ENCODE measurements at regions not wholly inside any gene's neighbourhood (a gene's known extent, or its start where the extent isn't known, plus 50 kb on each side); places are given as distances from the start of the nearest gene placed in this dataset.

DNA sequence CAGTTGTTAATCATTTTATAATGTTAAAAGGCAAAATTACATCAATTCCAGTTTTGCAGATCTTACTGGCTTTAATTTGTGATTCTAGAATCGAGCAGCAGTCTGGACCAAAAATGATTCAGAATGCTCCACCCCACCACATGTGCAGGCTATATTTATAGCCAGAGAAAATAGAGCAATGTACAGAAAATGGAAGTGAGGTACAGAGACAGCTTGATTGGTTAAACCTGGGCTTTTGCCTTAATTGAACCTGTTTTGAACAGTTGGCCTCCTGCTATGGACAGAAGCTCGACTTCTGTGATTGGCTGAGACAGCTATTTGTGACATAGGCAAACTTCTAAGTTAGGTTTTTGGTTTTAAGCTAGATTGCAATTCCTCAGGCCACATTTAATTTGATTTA is 607.4 kb upstream of the MIR17HG start:
- Histone ChIP-seq H3K27ac (no peak overlapping the region), H3K36me3 (no peaks in the 10 kb centered on the region), H3K9me3 (peaks cover 0 to 29% (median 9%) of the 10 kb centered on the region in 11 donors), H3K27me3 (no peaks in the 10 kb centered on the region), H3K4me3 (no peak overlapping the region), H3K4me1 (no peaks in the 10 kb centered on the region)
- WGBS, 2 donors: 64 to 73% methylated on average over 2 of the region's 2 CpGs
- DNase-seq (no peak), ATAC-seq (no peak)
- intact Hi-C loops (cut with DNase I): no loop called here
- no peak for TF ChIP-seq CTCF (IDR thresholded peaks at IDR 0.05)

GRCh38 chr13:90742381-90742780 is 605.1 kb upstream of the MIR17HG start:
- TF ChIP-seq CTCF (IDR thresholded peaks at IDR 0.05): no peak
- no peak for ATAC-seq
- Histone ChIP-seq H3K27ac (no peak overlapping the region), H3K27me3 (no peaks in the 10 kb centered on the region), H3K4me1 (no peaks in the 10 kb centered on the region), H3K9me3 (peaks cover 0 to 8% (median 0%) of the 10 kb centered on the region in 11 donors), H3K36me3 (no peaks in the 10 kb centered on the region), H3K4me3 (no peak overlapping the region)
- no peak for DNase-seq
- intact Hi-C loops (cut with DNase I): no loop called here

DNA sequence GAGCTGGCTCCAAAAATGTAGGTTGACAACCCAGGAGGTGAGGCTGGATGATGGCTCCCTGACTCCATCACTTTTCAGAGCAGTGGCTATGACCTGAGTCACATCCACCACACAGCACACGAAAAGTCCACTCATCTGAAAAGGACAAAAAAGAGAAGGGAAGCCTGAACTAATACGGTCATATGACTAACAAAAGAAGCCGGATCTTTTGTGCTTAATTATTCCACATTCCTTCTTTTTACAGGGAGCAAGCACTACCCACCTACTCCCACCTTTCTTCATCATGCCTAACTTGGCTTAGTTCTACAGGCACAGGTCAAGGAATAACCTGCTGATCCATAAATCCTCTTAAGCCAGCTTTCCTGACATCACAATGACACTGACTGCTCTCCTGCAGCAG is 601.3 kb upstream of the MIR17HG start:
- H3K27ac ChIP-seq: no peak overlapping the region
- WGBS, 2 donors: 79 to 84% methylated on average over 3 of the region's 3 CpGs
- ATAC-seq: no peak
- no peaks in the 10 kb centered on the region for H3K36me3 ChIP-seq
- no peaks in the 10 kb centered on the region for H3K4me1 ChIP-seq
- TF ChIP-seq CTCF (IDR thresholded peaks at IDR 0.05): no peak
- H3K4me3 ChIP-seq: no peak overlapping the region
- intact Hi-C loops (cut with DNase I): no loop called here
- no peak for DNase-seq
- no peaks in the 10 kb centered on the region for H3K27me3 ChIP-seq
- no peaks in the 10 kb centered on the region for H3K9me3 ChIP-seq

DNA sequence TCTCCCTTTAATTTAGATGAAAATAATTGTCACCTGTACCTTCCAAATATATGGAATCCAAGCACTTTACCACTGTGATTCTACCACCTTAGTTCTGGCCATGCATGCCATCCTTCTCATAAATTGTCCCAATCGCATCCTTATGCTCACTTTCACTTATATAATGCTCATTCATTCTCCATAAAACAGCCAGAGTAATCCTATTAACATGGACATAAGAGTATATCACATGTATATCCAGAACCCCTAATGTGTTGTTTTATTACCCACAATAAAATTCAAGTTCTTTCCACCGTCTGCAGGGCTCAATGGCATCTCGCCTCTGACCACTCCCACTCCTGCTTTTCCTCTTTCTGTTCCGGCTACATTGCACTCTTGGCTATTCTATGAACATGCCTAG is 597.5 kb upstream of the MIR17HG start:
- H3K27me3 ChIP-seq: no peaks in the 10 kb centered on the region
- TF ChIP-seq CTCF (IDR thresholded peaks at IDR 0.05): no peak
- WGBS, 2 donors: 81 to 85% methylated on average over 4 of the region's 4 CpGs
- intact Hi-C loops (cut with DNase I): no loop called here
- DNase-seq (no peak), ATAC-seq (no peak)
- no peaks in the 10 kb centered on the region for H3K9me3 ChIP-seq
- no peaks in the 10 kb centered on the region for H3K36me3 ChIP-seq
- no peaks in the 10 kb centered on the region for H3K4me1 ChIP-seq
- H3K4me3 ChIP-seq: no peak overlapping the region
- no peak overlapping the region for H3K27ac ChIP-seq

DNA sequence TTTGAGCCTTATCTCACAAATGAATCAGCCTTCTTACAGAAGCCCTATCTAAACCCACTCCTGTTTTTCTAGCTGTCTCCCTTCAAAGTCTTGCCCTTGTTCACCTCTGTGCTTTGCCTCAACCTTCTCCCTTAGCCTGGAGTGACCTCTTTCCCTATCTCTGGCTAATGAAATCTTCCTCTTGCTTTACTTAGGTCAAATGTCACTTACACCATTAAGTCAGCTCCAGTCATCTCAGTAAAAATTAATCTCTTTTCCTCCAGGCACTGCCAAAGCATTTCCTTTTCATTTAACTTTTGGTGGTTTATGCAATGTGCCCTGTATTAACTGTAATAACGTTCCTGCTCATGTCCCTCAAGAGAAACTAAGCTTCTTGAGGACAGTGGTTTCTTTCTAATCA is 596.5 kb upstream of the MIR17HG start:
- Histone ChIP-seq H3K27me3 (no peaks in the 10 kb centered on the region), H3K4me3 (no peak overlapping the region), H3K4me1 (no peaks in the 10 kb centered on the region), H3K27ac (no peak overlapping the region), H3K36me3 (no peaks in the 10 kb centered on the region), H3K9me3 (no peaks in the 10 kb centered on the region)
- DNase-seq (no peak), ATAC-seq (no peak)
- intact Hi-C loops (cut with DNase I): no loop called here
- WGBS, 2 donors: 30 to 45% methylated on average over 1 of the region's 1 CpG
- TF ChIP-seq CTCF (IDR thresholded peaks at IDR 0.05): no peak

Measured in heart right ventricle (tissue), 16 donors.